ENCODE measurements at regions not wholly inside any gene's neighbourhood (a gene's known extent, or its start where the extent isn't known, plus 50 kb on each side); places are given as distances from the start of the nearest gene placed in this dataset.

GRCh38 chr15:101124731-101125451 lies 127.0 kb downstream of the CHSY1 start:
- no peak for DNase-seq

DNA sequence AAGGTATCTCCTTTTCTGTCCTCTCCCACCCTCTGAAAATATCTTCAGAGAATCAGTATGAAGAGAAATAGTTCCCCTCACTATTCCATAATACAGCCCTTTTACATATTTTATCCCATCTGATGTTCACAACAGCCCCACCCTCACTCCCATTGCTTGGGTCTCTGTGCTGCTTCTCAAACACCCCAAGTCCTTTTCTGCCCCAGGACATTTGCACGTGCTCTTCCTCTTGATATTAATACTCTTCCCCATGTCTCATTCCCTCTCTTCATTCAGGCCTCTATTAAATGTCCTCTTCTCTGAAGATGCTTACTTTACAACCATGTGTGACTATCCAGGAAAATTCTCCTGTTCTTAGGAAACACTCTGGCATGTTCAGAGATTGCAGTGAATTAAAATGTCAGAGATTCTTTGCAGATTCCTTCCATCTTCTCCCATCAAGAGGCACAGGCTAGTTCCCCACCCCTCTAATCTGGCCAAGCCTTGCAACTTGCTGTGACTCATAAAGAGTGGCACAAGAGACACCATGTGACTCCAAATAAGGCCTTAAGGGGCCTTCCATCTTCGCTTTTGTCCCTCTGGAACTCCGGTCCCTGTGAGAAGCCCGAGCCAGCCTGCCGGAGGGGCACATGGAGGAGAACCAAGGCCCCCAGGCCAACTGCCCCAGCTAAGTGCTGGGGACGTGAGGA lies 128.5 kb downstream of the CHSY1 start:
- no peak for DNase-seq

- peak; percentile 27 for DNase-seq
Observed at GRCh38 chr15:101122806-101123205, 129.0 kb downstream of the CHSY1 start.

DNA sequence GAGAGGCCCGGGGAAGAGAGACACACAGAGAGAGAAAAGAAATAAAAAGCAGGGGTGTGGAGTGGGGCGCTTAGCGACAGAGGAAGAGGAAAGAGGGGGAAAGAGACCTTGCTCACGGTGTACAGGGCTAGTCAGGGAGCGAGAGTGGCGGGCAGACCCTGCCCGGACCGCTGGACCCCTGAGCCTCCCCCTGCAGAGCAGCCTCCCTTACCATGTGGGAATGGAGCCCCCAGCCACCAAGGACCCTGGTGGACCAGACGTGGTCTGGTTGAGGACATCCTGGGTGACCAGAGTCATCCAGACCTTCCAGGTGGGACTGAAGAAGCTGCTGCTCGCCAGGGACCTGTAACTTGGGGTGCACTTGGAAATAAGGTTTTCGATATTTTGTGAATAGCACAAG lies 129.6 kb downstream of the CHSY1 start:
- no peak for DNase-seq

GRCh38 chr15:101121511-101122090 lies 130.2 kb downstream of the CHSY1 start:
- no peak for DNase-seq

GRCh38 chr15:101120987-101121386 lies 130.9 kb downstream of the CHSY1 start:
- DNase-seq, result no peak

DNA sequence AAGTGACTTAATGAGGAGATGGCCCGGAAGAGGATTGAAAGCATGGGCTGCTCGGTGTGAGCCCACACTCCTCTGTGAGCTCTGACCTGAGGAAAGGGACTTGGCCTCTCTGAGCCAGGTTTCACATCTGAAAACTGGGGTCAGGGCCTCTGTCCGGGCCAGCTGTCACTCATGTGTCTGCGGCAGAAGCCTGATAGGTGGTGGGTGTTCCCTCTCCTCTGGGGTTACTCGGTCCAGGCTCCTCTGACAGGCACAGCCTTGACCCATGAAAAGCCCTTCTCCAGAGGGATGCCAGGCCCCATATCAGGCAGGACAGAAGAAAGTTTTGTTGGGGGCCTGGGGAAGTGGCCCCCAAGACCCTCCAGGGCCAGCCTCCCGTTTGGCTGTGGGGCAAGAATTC lies 131.4 kb downstream of the CHSY1 start:
- no peak for DNase-seq

Measured in NK-92 treated with Interleukin-12 subunit alpha and Interleukin-12 subunit beta, amount 100 ng/mL, for 24 hours (cell line).